ENCODE measurements at regions not wholly inside any gene's neighbourhood (a gene's known extent, or its start where the extent isn't known, plus 50 kb on each side); places are given as distances from the start of the nearest gene placed in this dataset.
A peak's percentile ranks its signal among the peaks of the same experiment; 100 is the strongest.

DNA sequence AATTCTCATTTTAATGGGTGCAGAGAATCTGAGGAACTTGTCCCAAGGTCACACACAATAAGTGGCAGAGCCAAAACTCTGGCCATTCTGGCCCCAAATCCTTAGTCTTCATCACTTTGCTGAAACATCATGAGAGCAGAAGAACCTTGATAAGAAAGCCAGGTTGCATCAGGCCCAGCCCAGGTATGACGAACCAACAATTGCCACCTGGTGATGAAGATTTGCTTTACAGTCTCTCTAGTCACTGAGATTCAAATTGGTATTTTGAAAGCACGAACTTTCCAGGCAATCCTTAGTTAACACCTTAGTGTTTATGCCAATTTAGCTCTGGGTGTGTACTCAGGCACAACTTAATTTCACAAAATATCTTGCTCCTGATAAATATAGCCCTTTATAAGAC is 502.7 kb upstream of the HTR2A start:
- H3K4me3 Mint-ChIP-seq = no peak overlapping the region
- H3K9me3 Mint-ChIP-seq = no peaks in the 10 kb centered on the region

DNA sequence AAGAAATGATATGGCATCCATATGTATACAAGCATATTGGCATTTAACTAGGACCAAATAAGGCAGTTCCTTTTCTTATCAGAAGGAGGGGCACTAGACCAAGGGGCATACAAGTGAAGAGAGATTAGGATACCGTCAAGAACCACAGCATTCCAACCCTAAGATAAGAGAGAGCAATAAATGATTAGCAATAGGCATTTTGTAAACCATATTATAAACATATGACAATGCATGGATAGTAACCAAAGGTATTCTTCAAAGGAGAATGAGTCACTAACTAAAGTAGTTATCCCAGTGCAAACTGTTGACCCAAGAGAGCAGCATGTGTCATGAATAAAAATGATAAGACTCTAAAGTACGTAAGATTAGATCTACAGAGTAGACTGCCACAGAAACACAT is 500.9 kb upstream of the HTR2A start:
- no peak overlapping the region for H3K4me3 Mint-ChIP-seq
- TF ChIP-seq, protein P1, sequence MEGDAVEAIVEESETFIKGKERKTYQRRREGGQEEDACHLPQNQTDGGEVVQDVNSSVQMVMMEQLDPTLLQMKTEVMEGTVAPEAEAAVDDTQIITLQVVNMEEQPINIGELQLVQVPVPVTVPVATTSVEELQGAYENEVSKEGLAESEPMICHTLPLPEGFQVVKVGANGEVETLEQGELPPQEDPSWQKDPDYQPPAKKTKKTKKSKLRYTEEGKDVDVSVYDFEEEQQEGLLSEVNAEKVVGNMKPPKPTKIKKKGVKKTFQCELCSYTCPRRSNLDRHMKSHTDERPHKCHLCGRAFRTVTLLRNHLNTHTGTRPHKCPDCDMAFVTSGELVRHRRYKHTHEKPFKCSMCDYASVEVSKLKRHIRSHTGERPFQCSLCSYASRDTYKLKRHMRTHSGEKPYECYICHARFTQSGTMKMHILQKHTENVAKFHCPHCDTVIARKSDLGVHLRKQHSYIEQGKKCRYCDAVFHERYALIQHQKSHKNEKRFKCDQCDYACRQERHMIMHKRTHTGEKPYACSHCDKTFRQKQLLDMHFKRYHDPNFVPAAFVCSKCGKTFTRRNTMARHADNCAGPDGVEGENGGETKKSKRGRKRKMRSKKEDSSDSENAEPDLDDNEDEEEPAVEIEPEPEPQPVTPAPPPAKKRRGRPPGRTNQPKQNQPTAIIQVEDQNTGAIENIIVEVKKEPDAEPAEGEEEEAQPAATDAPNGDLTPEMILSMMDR (IDR thresholded peaks at IDR 0.05) = peak; percentile 23; the same call in 1 of the 2 replicates
- no peak overlapping the region for H3K27ac Mint-ChIP-seq
- no peaks in the 10 kb centered on the region for H3K27me3 Mint-ChIP-seq (ENCODE audit: insufficient read depth)
- no peaks in the 10 kb centered on the region for H3K9me3 Mint-ChIP-seq
- no peaks in the 10 kb centered on the region for H3K36me3 Mint-ChIP-seq (ENCODE audit: low read depth)
- H3K4me1 Mint-ChIP-seq (ENCODE audit: low read depth) = peaks cover 12% of the 10 kb centered on the region
- DNase-seq = peak; percentile 65

More for the DNA sequence above, 502.7 kb upstream of the HTR2A start:
- TF ChIP-seq, protein P1 (IDR thresholded peaks at IDR 0.05) = no peak
- DNase-seq = no peak
- Mint-ChIP-seq H3K4me1 (ENCODE audit: low read depth) (peaks cover 15% of the 10 kb centered on the region), H3K27me3 (ENCODE audit: insufficient read depth) (no peaks in the 10 kb centered on the region), H3K27ac (no peak overlapping the region), H3K36me3 (ENCODE audit: low read depth) (no peaks in the 10 kb centered on the region)

DNA sequence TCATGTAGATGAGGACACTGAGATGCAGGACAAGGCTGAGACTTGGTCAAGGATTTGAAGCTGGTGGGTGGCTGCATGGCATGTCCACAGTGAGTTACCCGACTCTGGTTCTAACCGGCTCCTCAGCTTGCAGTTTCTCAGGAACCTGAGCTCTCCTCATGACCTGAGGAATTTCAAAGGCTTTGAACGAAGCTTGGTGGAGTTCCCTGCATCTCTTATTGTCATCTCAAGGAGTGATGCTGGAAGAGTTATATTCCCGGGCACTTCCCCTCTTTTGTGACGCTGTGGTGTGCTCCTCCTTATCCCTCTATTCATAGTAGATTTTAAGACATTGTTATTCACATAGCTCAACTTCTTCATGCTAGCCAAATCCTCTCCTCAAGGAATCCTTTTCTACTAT is 500.1 kb upstream of the HTR2A start:
- Mint-ChIP-seq H3K27ac (no peak overlapping the region), H3K9me3 (no peaks in the 10 kb centered on the region), H3K4me3 (no peak overlapping the region), H3K27me3 (ENCODE audit: insufficient read depth) (no peaks in the 10 kb centered on the region), H3K36me3 (ENCODE audit: low read depth) (no peaks in the 10 kb centered on the region), H3K4me1 (ENCODE audit: low read depth) (peaks cover 12% of the 10 kb centered on the region)
- no peak for DNase-seq
- TF ChIP-seq, protein P1 (IDR thresholded peaks at IDR 0.05) = no peak

DNA sequence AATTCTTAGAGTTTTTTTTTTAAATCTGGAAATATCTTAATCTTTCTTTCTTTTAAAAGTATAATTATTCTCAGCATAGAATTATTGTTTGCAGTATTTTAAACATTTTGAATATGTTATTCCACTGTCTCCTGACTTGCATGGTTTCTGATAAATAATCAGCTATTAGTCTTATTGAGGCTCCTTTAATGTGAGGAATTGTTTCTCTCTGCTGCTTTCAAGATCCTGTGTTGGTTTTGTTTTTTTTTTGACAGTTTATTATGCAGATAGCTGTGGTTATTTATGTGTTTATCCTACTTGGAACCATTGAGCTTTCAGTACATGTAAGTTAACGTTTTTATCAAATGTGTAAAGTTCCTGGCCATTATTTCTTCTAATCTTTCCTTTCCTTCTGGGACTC is 477.9 kb upstream of the HTR2A start:
- Mint-ChIP-seq H3K9me3 (peaks cover 13% of the 10 kb centered on the region; the same call in 1 of the 2 replicates), H3K36me3 (ENCODE audit: low read depth) (no peaks in the 10 kb centered on the region), H3K4me3 (no peak overlapping the region), H3K27ac (no peak overlapping the region), H3K27me3 (ENCODE audit: insufficient read depth) (0 out of 2 replicates have a peak, but pooled peaks cover 3% of the 10 kb centered on the region), H3K4me1 (ENCODE audit: low read depth) (no peaks in the 10 kb centered on the region)
- no peak for DNase-seq
- TF ChIP-seq, protein P1 (IDR thresholded peaks at IDR 0.05) = no peak

DNA sequence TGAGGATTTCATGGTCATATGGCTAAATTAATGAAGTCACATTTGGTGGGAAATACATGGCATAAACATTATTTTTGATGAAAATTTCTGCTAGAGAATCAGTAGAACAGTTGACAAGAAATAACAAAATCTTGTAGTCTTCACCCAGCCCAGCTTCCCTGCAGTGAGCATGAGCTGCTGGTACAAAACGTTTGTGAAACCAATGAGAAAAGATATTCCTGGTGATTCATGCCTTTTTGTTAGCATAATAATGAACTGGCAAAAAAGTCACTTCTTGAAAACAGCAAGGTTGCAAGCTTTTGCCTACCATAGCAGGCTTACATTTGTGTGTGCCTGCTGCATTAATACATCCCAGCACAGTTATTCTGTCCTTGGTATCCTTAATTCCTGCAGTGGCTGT is 475.9 kb upstream of the HTR2A start:
- H3K36me3 Mint-ChIP-seq (ENCODE audit: low read depth) = no peaks in the 10 kb centered on the region
- H3K4me1 Mint-ChIP-seq (ENCODE audit: low read depth) = no peaks in the 10 kb centered on the region
- no peak overlapping the region for H3K4me3 Mint-ChIP-seq
- no peak for DNase-seq
- H3K27ac Mint-ChIP-seq = no peak overlapping the region
- TF ChIP-seq, protein P1 (IDR thresholded peaks at IDR 0.05) = no peak
- peaks cover 12% of the 10 kb centered on the region; the same call in 1 of the 2 replicates for H3K9me3 Mint-ChIP-seq
- H3K27me3 Mint-ChIP-seq (ENCODE audit: insufficient read depth) = no peaks in the 10 kb centered on the region

DNA sequence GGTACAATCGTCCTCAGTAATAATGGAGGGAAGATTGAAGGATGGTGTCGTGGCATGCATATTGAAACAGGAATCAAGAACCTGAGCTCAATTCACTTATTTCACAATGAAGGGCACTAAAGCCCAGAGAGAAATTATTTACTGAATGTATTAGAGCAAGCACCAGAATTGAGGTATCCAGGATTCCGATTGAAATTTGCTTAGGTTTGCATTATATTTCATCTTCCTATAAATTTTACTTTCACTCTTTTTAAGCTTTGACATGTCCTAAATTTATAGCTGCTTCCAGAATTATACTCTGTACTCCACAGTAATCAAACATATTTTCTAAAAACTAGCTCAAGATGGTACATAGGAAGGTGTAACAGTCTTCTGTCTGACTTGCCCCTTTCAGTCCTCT is 454.9 kb upstream of the HTR2A start:
- no peak for DNase-seq
- H3K27ac Mint-ChIP-seq = no peak overlapping the region
- no peaks in the 10 kb centered on the region; the same call in 1 of the 2 replicates for H3K9me3 Mint-ChIP-seq
- TF ChIP-seq, protein P1 (IDR thresholded peaks at IDR 0.05) = no peak
- H3K4me1 Mint-ChIP-seq (ENCODE audit: low read depth) = no peaks in the 10 kb centered on the region
- H3K4me3 Mint-ChIP-seq = no peak overlapping the region
- H3K36me3 Mint-ChIP-seq (ENCODE audit: low read depth) = no peaks in the 10 kb centered on the region
- H3K27me3 Mint-ChIP-seq (ENCODE audit: insufficient read depth) = no peaks in the 10 kb centered on the region; the same call in 1 of the 2 replicates
